ENCODE measurements at regions not wholly inside any gene's neighbourhood (a gene's known extent, or its start where the extent isn't known, plus 50 kb on each side); places are given as distances from the start of the nearest gene placed in this dataset.

DNA sequence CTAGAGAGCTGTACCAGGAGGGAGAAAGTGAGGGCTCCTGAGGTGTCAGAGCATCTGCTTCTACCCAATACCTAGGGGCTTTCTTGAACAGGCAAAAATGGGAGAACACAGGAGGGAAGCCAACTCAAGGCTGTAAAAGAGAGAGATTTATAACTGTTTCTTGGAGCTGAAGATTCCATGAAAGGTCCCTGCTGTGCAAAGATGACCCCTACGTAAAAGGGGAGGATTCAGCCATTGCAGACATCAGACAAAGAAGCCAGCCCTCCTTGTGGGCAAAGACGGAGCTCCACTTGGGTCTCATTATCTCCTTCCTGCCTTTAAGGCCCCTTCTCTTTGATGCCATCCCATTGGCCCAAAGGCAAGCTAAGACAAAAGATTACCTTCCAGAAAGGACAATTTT, 524.1 kb upstream of the CAMK1G start:
- FAIRE-seq (no peak), DNase-seq (ENCODE audit: insufficient read length, low spot score) (no peak)
- TF ChIP-seq PAX5 (IDR thresholded peaks at IDR 0.05; ENCODE audit: insufficient read depth, low read length, severe bottlenecking) (no peak), POLR2AphosphoS5 (IDR thresholded peaks at IDR 0.05; ENCODE audit: low read depth, low read length) (no peak), POLR2A (IDR thresholded peaks at IDR 0.05; ENCODE audit: low read depth, low read length) (no peak), POU2F2 (IDR thresholded peaks at IDR 0.05; ENCODE audit: low read depth, low read length) (no peak), TAF1 (IDR thresholded peaks at IDR 0.05; ENCODE audit: low read depth, low read length) (no peak), SPI1 (IDR thresholded peaks at IDR 0.05; ENCODE audit: low read depth, low read length) (no peak)

DNA sequence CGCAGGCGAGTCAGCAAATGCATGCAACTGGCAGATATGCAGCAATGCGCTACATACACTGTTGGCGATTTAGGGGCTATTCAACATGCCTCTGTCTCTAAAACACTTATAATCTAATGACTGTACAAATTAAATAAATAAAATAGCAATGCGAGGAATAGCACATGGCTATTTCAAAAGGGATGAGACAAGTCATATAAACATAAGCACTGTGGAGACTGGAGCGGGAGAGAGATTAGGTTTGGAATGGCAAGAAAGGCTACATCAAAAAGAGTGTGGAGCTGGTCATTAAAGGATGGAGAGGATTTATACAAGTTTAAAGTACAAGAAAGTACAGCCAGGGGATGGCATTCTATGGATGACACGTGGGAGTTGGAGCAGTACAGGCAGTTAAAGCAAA, 523.5 kb upstream of the CAMK1G start:
- FAIRE-seq, result no peak
- no peak for TF ChIP-seq TAF1 (IDR thresholded peaks at IDR 0.05; ENCODE audit: low read depth, low read length)
- no peak for TF ChIP-seq POLR2AphosphoS5 (IDR thresholded peaks at IDR 0.05; ENCODE audit: low read depth, low read length)
- no peak for TF ChIP-seq POU2F2 (IDR thresholded peaks at IDR 0.05; ENCODE audit: low read depth, low read length)
- no peak for TF ChIP-seq PAX5 (IDR thresholded peaks at IDR 0.05; ENCODE audit: insufficient read depth, low read length, severe bottlenecking)
- TF ChIP-seq SPI1 (IDR thresholded peaks at IDR 0.05; ENCODE audit: low read depth, low read length), result no peak
- no peak for TF ChIP-seq POLR2A (IDR thresholded peaks at IDR 0.05; ENCODE audit: low read depth, low read length)

GRCh38 chr1:209062081-209062620, 521.4 kb upstream of the CAMK1G start:
- no peak for TF ChIP-seq POU2F2 (IDR thresholded peaks at IDR 0.05; ENCODE audit: low read depth, low read length)
- no peak for TF ChIP-seq SPI1 (IDR thresholded peaks at IDR 0.05; ENCODE audit: low read depth, low read length)
- TF ChIP-seq PAX5 (IDR thresholded peaks at IDR 0.05; ENCODE audit: insufficient read depth, low read length, severe bottlenecking), result no peak
- no peak for TF ChIP-seq POLR2AphosphoS5 (IDR thresholded peaks at IDR 0.05; ENCODE audit: low read depth, low read length)
- TF ChIP-seq TAF1 (IDR thresholded peaks at IDR 0.05; ENCODE audit: low read depth, low read length), result no peak
- TF ChIP-seq POLR2A (IDR thresholded peaks at IDR 0.05; ENCODE audit: low read depth, low read length), result no peak
- DNase-seq (ENCODE audit: insufficient read length, low spot score) (no peak), FAIRE-seq (no peak)

More for the DNA sequence above, 523.5 kb upstream of the CAMK1G start:
- no peak for DNase-seq (ENCODE audit: insufficient read length, low spot score)

DNA sequence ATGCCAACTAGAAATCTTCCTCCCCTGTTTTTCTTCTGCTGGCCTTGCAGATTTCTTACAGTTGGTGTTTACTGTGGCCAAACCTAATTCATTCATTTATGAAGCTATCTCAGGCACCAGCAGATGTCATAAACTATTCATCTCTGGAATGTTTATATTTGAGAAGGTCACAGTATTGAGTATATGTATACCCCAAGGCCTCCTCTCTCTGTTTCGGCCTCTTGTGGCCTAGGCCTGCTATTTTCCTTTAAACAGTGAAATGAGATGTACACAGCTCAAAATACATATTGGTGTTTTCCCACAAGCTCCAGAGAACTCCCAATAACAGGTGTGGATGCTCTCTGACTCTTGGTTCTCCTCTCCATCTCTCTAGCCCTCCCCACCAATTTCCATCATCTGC, 520.7 kb upstream of the CAMK1G start:
- no peak for TF ChIP-seq SPI1 (IDR thresholded peaks at IDR 0.05; ENCODE audit: low read depth, low read length)
- no peak for TF ChIP-seq POLR2A (IDR thresholded peaks at IDR 0.05; ENCODE audit: low read depth, low read length)
- TF ChIP-seq PAX5 (IDR thresholded peaks at IDR 0.05; ENCODE audit: insufficient read depth, low read length, severe bottlenecking), result no peak
- no peak for TF ChIP-seq TAF1 (IDR thresholded peaks at IDR 0.05; ENCODE audit: low read depth, low read length)
- TF ChIP-seq POLR2AphosphoS5 (IDR thresholded peaks at IDR 0.05; ENCODE audit: low read depth, low read length), result no peak
- no peak for TF ChIP-seq POU2F2 (IDR thresholded peaks at IDR 0.05; ENCODE audit: low read depth, low read length)
- no peak for DNase-seq (ENCODE audit: insufficient read length, low spot score)
- FAIRE-seq, result peak; percentile 26

DNA sequence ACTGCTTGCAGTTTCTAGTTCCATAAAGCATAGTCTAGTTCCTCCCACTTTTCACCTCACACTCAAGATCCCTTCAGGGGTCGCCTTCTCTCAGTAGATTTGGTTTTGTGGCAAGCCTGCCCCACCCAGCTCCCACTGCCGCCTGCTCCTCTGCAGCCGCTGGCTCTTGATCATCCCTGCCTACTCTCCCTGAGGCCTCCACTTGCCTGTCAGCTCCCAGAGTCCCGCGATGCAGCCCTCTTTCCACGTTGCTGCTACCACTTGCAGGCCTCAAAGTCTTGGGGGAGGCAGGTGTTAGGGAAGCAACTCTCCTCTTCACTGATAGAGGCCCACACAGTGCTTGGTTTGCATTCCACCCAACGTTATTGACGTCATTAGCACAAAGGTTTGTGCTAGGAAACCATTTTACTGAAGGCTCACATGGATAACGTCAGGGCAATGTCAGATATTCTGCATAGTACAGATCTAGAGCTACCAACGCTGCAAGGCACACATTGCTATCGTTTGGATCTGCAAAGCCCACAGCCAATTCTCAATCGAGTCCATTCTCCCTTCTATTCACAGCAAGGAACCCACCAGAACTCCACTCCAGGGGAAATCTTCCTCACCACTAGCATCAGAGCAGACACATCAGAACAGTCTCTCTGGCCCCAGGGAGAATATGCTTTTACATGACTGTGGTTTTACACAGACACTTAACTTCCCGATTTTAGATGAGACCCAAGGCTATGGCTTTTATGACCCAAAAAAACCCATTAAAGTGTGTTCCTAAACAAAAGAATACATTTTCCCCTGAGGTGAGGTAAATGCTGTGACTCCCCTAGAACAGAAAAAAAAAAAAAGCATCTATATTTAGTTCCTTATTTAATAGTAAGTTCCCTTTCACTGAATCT, 519.5 kb upstream of the CAMK1G start:
- no peak for TF ChIP-seq POLR2AphosphoS5 (IDR thresholded peaks at IDR 0.05; ENCODE audit: low read depth, low read length)
- DNase-seq (ENCODE audit: insufficient read length, low spot score) (no peak), FAIRE-seq (peak; percentile 66)

- FAIRE-seq, result no peak
- TF ChIP-seq POU2F2 (IDR thresholded peaks at IDR 0.05; ENCODE audit: low read depth, low read length) (no peak), POLR2A (IDR thresholded peaks at IDR 0.05; ENCODE audit: low read depth, low read length) (no peak), TAF1 (IDR thresholded peaks at IDR 0.05; ENCODE audit: low read depth, low read length) (no peak), PAX5 (IDR thresholded peaks at IDR 0.05; ENCODE audit: insufficient read depth, low read length, severe bottlenecking) (no peak), POLR2AphosphoS5 (IDR thresholded peaks at IDR 0.05; ENCODE audit: low read depth, low read length) (no peak), SPI1 (IDR thresholded peaks at IDR 0.05; ENCODE audit: low read depth, low read length) (no peak)
These were observed 518.4 kb upstream of the CAMK1G start for GRCh38 chr1:209064850-209065706.

GRCh38 chr1:209072481-209072880, 511.0 kb upstream of the CAMK1G start:
- DNase-seq (ENCODE audit: insufficient read length, low spot score) (no peak), FAIRE-seq (no peak)
- TF ChIP-seq PAX5 (IDR thresholded peaks at IDR 0.05; ENCODE audit: insufficient read depth, low read length, severe bottlenecking), result no peak
- TF ChIP-seq SPI1 (IDR thresholded peaks at IDR 0.05; ENCODE audit: low read depth, low read length), result no peak
- TF ChIP-seq TAF1 (IDR thresholded peaks at IDR 0.05; ENCODE audit: low read depth, low read length), result no peak
- TF ChIP-seq POLR2A (IDR thresholded peaks at IDR 0.05; ENCODE audit: low read depth, low read length), result no peak
- TF ChIP-seq POU2F2 (IDR thresholded peaks at IDR 0.05; ENCODE audit: low read depth, low read length), result no peak
- no peak for TF ChIP-seq POLR2AphosphoS5 (IDR thresholded peaks at IDR 0.05; ENCODE audit: low read depth, low read length)

More at GRCh38 chr1:209064850-209065706, 518.4 kb upstream of the CAMK1G start:
- DNase-seq (ENCODE audit: insufficient read length, low spot score), result no peak

- no peak for DNase-seq (ENCODE audit: insufficient read length, low spot score)
- FAIRE-seq, result no peak
- no peak for TF ChIP-seq POLR2AphosphoS5 (IDR thresholded peaks at IDR 0.05; ENCODE audit: low read depth, low read length)
These were observed 509.6 kb upstream of the CAMK1G start for GRCh38 chr1:209073879-209074278.

DNA sequence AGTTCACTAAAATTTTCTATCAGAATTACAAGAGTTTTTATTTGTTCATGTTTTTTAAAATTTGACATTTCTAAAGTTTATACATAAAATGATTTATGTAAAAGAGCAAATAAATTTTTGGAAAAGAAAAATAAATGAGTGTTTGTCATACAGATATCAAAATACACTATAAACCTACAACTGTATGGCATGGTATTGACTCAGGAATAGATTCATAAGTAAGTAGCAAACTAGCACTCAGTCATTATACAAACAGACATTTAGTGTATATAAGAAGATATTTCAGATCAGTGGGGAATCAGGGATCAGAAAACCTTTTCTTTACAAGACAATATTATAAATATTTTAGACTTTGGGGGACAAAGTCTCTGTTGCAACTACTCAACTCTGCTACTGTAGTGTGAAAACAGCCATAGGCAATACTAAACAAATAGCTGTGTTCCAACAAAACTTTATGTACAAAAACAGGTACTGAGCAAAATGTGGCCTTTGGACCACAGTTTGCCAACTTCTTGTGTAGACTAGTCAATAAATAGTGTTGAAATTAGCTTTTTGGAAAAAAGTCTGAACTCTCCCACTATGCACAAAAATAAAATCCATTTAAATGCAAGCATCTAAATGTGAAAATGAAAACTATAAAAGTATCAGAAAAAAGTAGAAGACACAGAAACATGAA, 508.8 kb upstream of the CAMK1G start:
- no peak for TF ChIP-seq PAX5 (IDR thresholded peaks at IDR 0.05; ENCODE audit: insufficient read depth, low read length, severe bottlenecking)
- FAIRE-seq, result no peak
- DNase-seq (ENCODE audit: insufficient read length, low spot score), result no peak

All from GM12891 (cell line).